ENCODE measurements at regions not wholly inside any gene's neighbourhood (a gene's known extent, or its start where the extent isn't known, plus 50 kb on each side); places are given as distances from the start of the nearest gene placed in this dataset.

- in situ Hi-C loops (cut with MboI) = no loop called here
- Histone ChIP-seq H3K4me3 (no peak overlapping the region), H3K79me2 (ENCODE audit: control insufficient read depth, insufficient read depth, low read length) (no peaks in the 10 kb centered on the region), H3K36me3 (ENCODE audit: control insufficient read depth, insufficient read depth, low read length) (no peaks in the 10 kb centered on the region), H3K27me3 (ENCODE audit: control insufficient read depth in 2 of 2, insufficient read depth in 2 of 2, low read length in 2 of 2) (peaks cover 0 to 16% of the 10 kb centered on the region in 2 experiments; a peak in 2 of 5 replicates), H3K27ac (ENCODE audit: extremely low read depth, low read depth, low read length) (no peak overlapping the region), H4K20me1 (replicated peaks; ENCODE audit: control insufficient read depth, insufficient read depth, low read length) (no peaks in the 10 kb centered on the region), H3K4me1 (replicated peaks in 1 of 2; ENCODE audit: control insufficient read depth in 2 of 2, insufficient read depth in 2 of 2, low read length in 2 of 2) (0 out of 5 replicates have a peak, but pooled peaks cover 0 to 6% of the 10 kb centered on the region in 2 experiments), H3K9me3 (replicated peaks; ENCODE audit: control insufficient read depth, insufficient read depth, low read depth, low read length) (no peaks in the 10 kb centered on the region), H2AFZ (ENCODE audit: low read depth, low read length) (no peak overlapping the region), H3K4me2 (ENCODE audit: insufficient read depth, low read length) (no peak overlapping the region), H3K9ac (ENCODE audit: insufficient read depth in 1 of 2, low read depth in 2 of 2, low read length in 2 of 2) (no peak overlapping the region), H3K9me1 (ENCODE audit: control insufficient read depth, insufficient read depth, low read length) (no peaks in the 10 kb centered on the region)
- DNase-seq (ENCODE audit: extremely low read depth in 1 of 4, low spot score in 3 of 4) (no peak), ATAC-seq (no peak), FAIRE-seq (no peak)
- ChIA-PET POLR2A (no interaction called here), CTCF (ENCODE audit: low intra/inter-chr PET ratio) (no interaction called here)
- no TSS peak for BruUV-seq (replicated peaks)
- TF ChIP-seq ZNF639 (CRISPR knock-in tag; conservative IDR thresholded peaks at IDR 0.05 in 1 of 2, IDR thresholded peaks at IDR 0.05 in 1 of 2) (no peak), NR4A1 (CRISPR knock-in tag; IDR thresholded peaks at IDR 0.05) (no peak), NR4A1 (tag; IDR thresholded peaks at IDR 0.05) (no peak), E2F1 (CRISPR knock-in tag; IDR thresholded peaks at IDR 0.05) (no peak), ZNF561 (CRISPR knock-in tag; conservative IDR thresholded peaks at IDR 0.05) (no peak), CBX8 (IDR thresholded peaks at IDR 0.05; ENCODE audit: borderline replicate concordance, extremely low read depth, low read depth, low read length, poor library complexity, severe bottlenecking) (no peak), IRF9 (tag; IDR thresholded peaks at IDR 0.05) (no peak)
- intact Hi-C loops (cut with micrococcal nuclease) = no loop called here
- WGBS (ENCODE audit: insufficient coverage, low coverage, missing lambda C conversion rate) = 10% methylated on average over 4 of the region's 6 CpGs
Observed at GRCh38 chr11:134486704-134487103, 74.7 kb upstream of the B3GAT1 start.
